ENCODE measurements at regions not wholly inside any gene's neighbourhood (a gene's known extent, or its start where the extent isn't known, plus 50 kb on each side); places are given as distances from the start of the nearest gene placed in this dataset.
"Not testable (repeated sequence)": the region's sequence is repeated elsewhere in the genome, so short reads cannot be mapped to it uniquely, and the experiment has no call there.

DNA sequence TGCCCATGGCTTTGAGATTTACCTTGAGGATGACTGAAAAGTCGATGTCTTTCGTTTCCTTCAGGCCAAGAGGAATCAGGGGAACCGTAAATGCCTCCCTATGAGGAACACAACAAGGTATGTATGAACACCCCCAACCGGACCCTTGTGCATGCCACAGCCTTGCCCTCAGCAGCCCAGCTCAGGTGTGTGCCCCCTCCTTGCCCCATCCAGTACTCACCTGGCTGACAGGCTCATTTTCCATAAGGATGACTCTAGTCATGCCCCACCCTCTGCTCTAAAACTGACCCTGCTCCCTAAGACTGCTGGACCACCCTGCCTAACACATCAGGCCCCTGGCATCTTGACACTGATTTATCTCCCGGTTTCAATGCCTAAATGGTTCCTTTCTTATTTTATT, 270.0 kb downstream of the GOLGA6L6 start:
- no peak for DNase-seq (ENCODE audit: low read depth in 2 of 3, low spot score in 1 of 3)

DNA sequence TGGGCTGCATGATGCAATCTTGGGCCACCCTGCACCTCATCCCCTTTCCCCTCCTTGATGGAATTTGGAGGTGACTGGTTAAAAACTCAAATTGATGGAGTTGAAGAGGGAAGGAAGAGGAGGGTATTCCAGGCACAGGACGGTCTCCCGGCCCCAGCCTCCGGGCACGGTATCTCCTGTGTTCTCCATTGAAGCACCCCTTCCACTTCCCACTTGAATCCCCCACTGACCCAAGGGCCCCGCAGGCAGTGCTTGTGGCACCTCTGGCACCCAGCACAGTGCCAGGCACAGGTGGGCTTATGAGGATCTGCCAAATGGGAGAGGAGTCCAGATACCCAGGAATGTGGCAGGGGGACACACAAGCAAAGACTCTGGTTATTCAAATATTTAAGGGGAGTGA, 271.6 kb downstream of the GOLGA6L6 start:
- DNase-seq (ENCODE audit: low read depth in 2 of 3, low spot score in 1 of 3) = not testable (repeated sequence)

DNA sequence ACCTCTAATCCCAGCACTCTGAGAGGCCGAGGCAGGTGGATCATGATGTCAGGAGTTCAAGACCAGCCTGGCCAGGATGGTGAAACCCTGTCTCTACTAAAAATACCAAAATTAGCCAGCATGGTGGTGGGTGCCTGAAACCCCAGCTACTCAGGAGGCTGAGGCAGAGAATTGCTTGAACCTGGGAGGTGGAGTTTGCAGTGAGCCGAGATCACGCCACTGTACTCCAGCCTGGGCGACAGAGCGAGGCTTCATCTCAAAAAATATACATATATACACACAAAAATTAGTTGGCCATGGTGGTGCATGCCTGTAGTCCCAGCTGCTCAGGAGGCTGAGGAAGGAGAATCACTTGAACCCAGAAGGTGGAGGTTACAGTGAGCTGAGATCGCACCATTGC, 273.6 kb downstream of the GOLGA6L6 start:
- not testable (repeated sequence) for DNase-seq (ENCODE audit: low read depth in 2 of 3, low spot score in 1 of 3)

DNA sequence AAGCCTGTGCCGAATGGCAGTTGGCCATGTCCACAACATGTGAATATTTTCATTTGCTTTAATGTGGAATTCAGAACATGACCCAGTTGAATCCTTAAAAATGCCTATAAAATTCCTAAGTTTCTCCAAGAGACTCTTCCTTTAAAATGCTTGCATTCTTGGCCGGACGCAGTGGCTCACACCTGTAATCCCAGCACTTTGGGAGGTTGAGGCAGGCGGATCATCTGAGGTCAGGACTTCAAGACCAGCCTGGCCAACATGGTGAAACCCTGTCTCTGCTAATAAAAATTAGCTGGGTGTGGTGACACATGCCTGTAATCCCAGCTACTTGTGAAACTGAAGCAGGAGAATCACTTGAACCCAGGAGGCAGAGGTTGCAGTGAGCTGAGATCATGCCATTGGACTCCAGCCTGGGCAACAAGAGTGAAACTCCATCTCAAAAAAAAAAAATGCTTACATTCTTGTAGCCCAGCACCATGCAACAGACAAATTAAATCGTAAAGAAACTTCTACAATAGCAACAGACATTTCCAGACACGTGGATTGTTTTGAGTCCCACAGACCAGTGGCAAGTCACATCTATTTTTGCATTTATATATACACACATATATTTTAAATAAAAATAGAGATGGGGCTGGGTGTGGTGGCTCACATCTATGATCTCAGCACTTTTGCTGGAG, 274.4 kb downstream of the GOLGA6L6 start:
- DNase-seq (ENCODE audit: low read depth in 2 of 3, low spot score in 1 of 3) = not testable (repeated sequence)

DNA sequence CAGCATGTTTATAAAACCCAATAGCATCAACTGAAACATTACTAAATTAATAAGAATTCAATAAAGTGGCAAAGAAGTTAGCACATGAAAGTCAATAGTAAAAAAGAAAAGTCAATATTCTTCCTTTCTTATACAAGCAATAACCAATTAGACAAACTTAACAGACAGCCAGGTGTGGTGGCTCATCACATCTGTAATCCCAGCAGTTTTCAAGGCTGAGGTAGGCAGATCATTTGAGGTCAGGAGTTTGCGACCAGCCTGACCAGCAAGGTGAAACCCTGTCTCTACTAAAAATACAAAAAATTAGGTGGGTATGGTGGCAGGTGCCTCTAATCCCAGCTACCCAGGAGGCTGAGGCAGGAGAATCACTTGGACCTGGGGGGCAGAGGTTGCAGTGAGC, 275.9 kb downstream of the GOLGA6L6 start:
- DNase-seq (ENCODE audit: low read depth in 2 of 3, low spot score in 1 of 3) = not testable (repeated sequence)

DNA sequence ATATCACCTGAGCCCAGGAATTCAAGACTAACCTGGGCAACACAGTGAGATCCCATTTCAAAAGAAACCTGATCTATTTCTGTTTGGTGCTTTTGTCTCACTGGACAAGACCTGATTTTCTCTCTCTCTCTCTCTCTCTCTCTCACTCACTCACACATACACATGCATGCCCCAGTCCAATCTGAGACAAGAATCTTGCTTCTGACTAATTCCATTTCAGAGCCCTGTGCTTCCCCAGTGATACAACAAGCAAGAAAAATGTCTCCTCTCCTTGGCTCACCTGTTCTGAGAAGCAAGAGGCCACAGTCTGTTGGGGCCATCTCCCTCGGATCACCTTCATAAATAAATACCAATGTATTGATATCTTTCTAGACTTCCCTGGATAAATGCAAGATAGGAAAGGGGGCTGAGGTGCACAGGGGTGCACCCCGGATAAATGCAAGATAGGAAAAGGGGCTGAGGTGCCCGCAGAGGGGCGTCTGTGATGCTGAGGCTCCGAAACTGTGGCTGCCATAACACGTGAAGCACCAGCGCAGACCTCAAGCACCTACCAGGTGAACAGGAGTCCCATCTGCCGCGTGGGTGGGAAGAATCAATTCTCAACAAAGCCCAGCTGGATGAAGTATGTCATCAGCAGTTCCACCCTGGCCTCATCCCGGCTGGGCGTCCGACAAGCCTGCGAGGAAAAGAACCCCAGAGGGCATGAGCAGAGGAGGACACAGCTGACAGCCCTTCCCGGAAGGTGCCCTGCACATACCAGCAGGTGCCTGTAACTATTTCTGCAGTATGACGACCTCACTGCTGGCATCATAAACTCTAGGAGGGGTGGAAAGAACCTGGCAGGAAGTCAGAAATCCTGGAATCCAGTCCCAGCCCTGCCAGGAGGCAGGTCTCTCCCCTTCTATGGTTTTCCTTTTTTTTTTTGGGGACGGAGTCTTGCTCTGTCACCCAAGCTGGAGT, 280.0 kb downstream of the GOLGA6L6 start:
- DNase-seq (ENCODE audit: low read depth in 2 of 3, low spot score in 1 of 3) = not testable (repeated sequence)

DNA sequence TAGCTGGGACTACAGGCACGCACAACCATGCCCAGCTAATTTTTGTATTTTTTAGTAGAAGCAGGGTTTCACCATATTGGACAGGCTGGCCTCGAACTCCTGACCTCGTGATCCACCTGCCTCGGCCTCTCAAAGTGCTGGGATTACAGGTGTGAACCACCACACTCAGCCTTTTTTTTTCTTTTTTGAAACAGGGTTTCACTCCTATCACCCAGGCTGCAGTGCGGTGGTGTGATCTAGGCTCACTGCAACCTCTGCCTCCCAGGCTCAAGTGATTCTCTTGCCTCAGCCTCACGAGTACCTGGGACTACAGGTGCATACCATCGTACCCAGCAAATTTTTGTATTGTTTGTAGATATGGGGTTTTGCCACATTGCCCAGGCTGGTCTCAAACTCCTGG, 280.9 kb downstream of the GOLGA6L6 start:
- DNase-seq (ENCODE audit: low read depth in 2 of 3, low spot score in 1 of 3) = not testable (repeated sequence)

DNA sequence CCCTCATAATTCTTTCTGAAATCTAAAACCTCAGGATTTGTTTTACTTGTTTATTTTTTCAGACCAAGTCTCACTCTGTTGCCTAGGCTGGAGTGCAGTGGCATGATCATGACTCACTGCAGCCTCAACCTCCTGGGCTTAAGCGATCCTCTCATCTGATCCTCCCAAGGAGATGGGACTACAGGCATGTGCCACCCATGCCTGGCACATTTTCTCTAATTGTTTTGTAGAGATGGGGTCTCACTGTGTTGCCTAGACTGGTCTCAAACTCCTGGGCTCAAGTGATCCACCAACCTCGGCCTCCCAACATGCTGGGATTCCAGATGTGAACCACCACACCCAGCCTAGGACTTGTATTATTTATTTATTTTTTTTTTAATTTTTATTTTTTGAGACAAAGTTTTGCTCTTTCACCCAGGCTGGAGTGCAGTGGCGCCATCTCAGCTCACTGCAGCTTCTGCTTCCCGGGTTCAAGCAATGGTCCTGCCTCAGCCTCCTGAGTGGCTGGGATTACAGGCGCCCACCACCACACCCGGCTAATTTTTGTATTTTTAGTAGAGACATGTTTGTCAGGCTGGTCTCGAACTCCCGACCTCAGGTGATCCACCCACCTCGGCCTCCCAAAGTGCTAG, 281.9 kb downstream of the GOLGA6L6 start:
- DNase-seq (ENCODE audit: low read depth in 2 of 3, low spot score in 1 of 3) = not testable (repeated sequence)

DNA sequence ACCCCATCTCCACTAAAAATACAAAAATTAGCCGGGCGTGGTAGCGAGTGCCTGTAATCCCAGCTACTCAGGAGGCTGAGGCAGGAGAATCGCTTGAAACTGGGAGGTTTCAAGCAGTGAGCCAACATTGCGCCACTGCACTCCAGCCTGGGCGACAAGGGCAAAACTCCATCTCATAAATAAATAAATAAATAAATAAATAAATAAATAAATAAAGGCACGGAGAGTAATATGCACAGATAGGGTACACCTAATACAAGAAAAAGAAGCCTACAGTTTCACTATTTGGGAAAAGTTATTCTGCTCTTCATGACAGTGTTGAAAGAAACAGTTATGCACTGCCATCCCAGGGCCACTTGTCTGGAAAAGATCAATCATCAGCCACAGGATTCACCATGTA, 285.2 kb downstream of the GOLGA6L6 start:
- DNase-seq (ENCODE audit: low read depth in 2 of 3, low spot score in 1 of 3) = not testable (repeated sequence)

DNA sequence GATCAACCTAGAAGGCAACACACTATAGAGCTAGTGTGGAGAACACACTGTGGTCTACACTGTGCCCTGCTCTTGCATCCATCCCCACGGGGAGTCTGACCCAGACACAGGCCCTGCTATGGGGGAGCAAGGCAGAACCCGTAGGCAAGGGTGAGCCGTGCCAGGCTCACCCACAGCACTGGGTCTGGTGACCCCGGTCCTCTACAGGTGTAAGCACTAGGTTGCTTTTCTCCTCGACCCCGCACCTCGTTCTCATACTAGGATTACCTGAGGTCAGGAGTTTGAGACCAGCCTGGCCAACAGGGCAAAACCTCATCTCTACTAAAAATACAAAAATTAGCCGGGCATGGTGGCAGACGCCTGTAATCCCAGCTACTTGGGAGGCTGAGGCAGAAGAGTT, 286.0 kb downstream of the GOLGA6L6 start:
- DNase-seq (ENCODE audit: low read depth in 2 of 3, low spot score in 1 of 3) = not testable (repeated sequence)

DNA sequence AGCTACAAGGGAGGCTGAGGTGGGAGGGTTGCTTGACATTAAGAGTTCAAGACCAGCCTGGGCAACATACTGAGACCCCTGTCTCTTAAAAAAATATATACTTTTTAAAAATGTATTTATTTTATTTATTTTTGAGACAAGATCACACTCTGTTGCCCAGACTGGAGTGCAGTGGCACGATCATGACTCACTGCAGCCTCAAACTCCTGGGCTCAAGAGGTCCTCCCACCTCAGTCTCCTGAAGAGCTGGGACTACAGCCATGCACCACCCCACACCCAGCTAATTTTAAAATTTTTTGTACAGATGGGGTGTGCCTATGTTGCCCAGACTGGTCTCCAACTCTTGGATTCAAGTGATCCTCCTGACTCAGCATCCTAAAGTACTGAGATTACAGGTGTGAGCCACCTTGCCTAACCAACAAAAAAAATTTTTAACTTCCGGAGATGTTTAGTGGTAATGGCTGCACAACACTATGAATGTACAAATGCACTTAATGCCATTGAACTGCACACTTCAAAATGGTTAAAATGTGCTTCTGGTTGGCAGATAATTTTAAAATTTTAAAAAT, 288.5 kb downstream of the GOLGA6L6 start:
- not testable (repeated sequence) for DNase-seq (ENCODE audit: low read depth in 2 of 3, low spot score in 1 of 3)

DNA sequence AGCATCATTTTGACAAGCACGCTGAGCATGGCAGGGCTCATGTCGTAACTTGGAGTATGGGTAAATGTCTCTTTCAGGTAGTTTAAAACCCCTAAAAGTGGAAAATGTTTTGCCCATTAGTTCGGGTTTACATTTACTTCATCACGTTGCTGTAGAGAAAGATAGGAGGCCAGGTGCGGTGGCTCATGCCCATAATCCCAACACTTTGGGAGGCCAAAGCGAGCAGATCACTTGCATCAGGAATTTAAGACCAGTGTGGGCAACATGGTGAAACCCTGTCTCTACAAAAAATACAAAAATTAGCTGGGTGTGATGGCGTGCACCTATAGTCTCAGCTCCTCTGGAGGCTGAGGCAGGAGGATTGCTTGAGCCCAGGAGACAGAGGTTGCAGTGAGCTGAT, 289.6 kb downstream of the GOLGA6L6 start:
- not testable (repeated sequence) for DNase-seq (ENCODE audit: low read depth in 2 of 3, low spot score in 1 of 3)

DNA sequence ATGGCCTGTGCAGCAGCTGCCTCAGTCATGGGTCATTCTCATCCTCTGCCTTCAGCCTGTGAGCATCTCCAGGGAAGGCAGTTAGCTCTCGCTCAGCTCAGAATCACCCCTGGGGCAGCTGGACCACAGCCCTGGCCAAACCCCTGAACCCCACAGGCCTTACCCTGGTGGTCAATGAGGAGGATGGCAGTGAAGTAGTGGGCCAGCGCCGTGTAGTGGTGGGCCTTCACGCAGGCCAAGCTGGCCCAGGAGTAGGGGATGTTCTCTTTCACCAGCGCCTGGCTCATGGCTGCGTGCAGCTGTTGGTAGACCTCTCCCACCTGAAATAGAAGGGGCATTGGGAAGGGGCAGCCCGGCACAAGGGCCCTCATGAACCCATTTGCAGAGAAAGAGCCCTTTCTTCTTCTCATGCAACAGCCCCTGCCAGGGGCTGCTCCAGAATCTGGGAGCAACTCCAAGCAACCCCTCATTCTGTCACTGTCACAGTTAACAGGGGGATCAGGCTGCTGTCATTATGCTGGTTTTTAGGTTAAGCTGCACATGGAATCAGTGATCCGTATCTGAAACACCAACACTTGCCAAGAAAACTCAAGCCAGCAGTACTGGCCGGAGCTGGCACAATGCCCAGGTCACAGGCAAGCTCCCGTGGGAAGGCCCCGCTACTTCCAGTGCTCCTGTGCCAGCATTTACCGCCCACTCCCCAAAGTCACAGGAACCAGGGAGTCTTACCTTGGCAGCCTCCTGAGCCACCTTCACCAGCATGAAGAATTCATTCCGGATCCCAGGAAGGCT, 290.2 kb downstream of the GOLGA6L6 start:
- not testable (repeated sequence) for DNase-seq (ENCODE audit: low read depth in 2 of 3, low spot score in 1 of 3)

DNA sequence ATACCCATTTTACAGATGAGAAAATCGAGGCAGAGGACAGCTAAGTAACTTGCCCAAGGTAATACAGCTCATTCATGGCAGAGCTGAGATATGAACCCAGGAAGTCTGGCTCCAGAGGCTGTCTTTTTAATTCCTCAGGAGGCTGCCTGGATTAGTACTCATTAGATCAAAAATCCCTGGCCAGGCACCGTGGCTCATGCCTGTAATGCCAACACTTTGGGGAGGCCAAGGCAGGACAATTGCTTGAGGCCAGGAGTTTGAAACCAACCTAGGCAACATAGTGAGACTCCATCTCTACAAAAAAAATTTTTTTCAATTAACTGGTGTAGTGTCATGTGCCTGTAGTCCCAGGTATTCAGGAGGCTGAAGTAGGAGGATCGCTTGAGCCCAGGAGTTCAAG, 291.4 kb downstream of the GOLGA6L6 start:
- DNase-seq (ENCODE audit: low read depth in 2 of 3, low spot score in 1 of 3) = not testable (repeated sequence)

DNA sequence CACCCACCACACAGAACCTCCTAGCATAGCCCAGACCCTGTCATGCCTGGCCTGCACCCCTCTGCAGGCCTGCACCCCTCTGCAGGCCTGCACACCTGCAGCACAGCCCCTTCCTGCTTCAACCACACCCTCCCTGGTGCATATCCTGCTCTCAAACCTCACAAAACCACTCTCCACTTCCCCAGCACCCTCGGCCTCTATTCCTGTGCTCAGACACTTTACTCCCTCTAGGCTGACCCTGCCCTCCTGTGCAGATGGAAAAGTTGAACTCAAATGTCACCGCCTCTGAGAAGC, 292.0 kb downstream of the GOLGA6L6 start:
- not testable (repeated sequence) for DNase-seq (ENCODE audit: low read depth in 2 of 3, low spot score in 1 of 3)

DNA sequence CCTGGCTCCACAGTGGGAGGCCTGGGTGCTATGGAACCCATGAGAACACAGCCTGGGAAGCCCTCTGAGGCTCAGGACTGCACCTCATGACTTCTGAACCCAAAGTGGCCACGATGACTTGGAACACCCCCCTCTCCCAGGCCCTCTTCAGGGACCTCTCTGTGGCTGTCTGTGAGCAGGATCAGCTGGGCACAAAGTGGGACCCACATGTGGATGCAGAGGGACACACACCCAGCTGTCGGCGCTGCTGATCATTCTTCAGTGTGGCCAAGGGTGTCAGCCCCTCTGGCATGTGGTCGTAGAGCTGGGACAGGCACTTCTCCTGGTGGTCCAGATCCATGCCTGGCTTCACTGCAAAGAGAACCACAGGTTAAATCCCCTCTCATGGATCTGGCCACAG, 293.2 kb downstream of the GOLGA6L6 start:
- not testable (repeated sequence) for DNase-seq (ENCODE audit: low read depth in 2 of 3, low spot score in 1 of 3)

DNA sequence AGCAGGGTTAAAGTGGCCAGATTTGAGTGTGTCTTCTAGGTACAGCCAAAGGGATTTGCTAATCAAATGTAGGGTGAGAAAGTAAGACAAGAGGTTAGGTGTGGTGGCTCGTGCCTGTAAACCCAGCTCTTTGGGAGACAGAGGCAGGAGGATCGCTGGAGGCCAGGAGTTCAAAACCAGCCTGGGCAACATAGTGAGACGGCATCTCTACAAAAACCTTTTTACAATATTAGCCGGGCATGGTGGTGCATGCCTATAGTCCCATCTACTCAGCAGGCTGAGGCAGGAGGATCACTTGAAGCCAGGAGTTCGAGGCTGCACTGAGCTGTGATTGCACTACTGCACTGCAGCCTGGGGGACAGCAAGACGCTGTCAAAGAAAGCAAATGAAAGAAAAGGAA, 294.5 kb downstream of the GOLGA6L6 start:
- DNase-seq (ENCODE audit: low read depth in 2 of 3, low spot score in 1 of 3) = not testable (repeated sequence)

DNA sequence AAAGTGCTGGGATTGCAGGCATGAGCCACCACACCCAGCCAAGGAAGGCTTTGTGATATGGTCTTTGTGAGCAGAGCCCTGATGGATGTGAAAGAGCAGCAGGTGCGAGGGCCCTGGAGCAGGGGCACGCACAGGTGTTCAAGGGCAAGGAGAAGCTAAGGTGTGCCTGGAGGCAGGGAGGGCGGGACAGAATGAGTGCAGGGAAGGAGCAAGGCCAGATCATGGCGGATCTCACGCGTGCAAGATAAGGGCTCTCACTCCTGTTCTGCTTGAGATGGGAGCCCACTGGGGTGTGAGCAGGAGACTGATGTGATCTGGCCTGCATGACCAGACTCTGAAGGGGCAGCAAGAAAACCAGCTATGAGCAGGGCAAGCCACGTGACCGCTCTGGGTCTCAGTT, 295.0 kb downstream of the GOLGA6L6 start:
- not testable (repeated sequence) for DNase-seq (ENCODE audit: low read depth in 2 of 3, low spot score in 1 of 3)

DNA sequence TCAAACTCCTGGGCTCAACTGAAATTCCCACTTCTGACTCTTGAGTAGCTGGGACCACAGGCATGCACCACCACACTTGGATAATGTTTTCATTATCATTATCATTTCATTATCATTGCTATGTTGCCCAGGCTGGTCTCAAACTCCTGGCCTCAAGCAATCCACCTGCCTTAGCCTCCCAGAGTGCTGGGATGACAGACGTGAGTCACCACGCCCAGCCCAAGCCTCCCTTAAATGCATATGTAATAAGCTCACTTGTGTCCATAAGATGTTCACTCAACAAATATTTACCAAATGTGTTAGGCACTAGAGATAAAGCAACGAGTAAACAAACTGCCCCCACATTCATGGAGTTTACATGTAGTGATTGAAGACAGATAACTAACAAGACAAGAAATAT, 295.7 kb downstream of the GOLGA6L6 start:
- DNase-seq (ENCODE audit: low read depth in 2 of 3, low spot score in 1 of 3) = not testable (repeated sequence)

DNA sequence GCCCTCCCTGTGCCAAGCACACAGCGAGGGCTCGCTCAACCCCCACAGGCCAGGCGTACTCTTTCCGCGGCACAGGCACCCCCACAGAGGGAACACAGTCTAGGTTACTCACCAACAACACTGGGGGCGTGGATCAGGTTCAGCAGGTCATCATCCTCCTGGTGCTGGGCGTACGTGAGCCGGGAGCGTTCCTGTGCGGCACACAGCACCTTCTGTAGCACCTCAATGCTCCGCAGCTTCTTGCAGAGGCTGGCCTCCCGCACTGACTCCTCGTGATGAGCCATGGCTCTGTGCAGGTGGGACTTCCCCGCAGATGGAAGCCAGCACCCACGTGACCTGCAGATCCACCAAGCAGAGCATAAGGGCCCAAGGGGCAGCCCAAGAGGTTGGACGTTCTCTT, 296.8 kb downstream of the GOLGA6L6 start:
- not testable (repeated sequence) for DNase-seq (ENCODE audit: low read depth in 2 of 3, low spot score in 1 of 3)
